NCI-H1105 treated with DMSO at 0.1 percent for 48 hours (cell line): ENCODE measurements at regions not wholly inside any gene's neighbourhood (a gene's known extent, or its start where the extent isn't known, plus 50 kb on each side); places are given as distances from the start of the nearest gene placed in this dataset.
"Not testable (repeated sequence)": the region's sequence is repeated elsewhere in the genome, so short reads cannot be mapped to it uniquely, and the experiment has no call there.

Experiments
- DNase-seq: peaks from one replicate; lab custom pipeline; 2025; lab: John Stamatoyannopoulos, UW

DNA sequence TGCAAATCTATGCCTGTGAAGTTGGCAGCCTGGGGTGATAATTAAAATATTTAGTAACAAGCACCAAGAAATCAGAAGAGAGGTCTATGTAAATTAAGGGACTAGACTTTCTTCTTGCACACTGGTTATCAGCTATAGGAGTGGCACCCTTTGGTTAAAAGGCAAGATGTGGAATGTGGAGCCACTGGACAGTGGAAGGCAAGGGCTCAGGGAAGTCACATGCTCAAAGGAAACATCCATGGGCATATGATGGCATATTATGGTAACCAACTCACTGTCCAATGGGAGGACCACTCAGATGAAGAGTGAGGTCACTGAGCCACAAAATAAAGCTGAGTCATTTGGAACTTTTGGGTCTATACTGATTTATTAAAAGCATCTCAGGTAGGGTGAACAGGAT, 165.6 kb upstream of the PRICKLE2 start:
- no peak for DNase-seq

DNA sequence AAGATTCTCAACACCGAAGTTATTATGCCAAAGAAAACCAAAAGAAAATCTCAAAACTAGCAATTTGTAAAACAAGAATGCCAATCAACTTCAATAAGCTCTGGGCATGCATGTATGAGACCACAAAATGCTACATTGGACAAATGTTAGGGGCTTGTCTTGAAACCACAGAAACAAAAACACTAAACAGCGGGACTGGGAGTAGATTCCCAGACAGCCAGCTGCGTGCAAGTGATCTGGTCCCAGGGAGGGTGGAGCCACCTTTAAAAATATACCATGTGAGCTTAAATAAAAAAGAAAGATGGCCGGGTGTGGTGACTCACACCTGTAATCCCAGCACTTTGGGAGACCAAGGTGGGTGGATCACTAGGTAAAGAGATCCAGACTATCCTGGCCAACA, 163.6 kb upstream of the PRICKLE2 start:
- no peak for DNase-seq

DNA sequence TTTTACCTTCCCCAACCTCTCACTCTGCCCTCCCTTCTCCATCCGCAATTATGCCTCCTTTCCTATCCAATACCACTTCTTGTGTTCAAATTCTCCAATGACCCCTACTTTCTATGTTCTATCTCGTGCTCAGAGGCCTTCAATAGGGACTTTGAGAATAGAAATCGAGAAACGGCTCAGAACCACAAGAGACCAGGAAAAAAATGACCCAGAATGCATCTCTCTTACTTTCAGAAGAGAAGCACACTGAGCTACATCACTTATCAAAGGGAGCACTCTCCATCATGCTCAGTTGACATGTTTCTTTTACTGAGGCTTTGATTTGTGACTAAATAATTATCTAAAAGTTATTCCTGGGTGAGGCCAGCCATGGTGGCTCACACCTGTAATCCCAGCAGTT, 162.4 kb upstream of the PRICKLE2 start:
- DNase-seq: no peak

DNA sequence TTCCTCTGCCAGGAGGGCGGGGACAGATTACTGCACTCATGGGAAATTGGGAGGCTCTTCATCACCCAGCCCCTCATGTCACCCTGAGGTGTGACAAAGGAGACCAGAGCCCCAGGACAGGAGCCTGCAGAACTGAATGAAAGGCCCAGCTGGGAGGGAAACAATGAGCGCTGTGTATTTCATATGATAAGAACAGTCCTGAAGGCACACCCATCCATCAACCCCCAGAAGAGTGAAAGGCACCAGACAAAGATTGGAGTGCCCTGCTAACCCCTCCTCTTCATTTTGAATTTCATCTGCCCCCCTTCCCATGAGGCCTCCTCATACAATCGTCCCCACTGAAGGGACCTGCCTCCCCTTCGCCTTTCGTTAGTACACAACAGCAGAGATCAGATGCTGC, 160.0 kb upstream of the PRICKLE2 start:
- no peak for DNase-seq

DNA sequence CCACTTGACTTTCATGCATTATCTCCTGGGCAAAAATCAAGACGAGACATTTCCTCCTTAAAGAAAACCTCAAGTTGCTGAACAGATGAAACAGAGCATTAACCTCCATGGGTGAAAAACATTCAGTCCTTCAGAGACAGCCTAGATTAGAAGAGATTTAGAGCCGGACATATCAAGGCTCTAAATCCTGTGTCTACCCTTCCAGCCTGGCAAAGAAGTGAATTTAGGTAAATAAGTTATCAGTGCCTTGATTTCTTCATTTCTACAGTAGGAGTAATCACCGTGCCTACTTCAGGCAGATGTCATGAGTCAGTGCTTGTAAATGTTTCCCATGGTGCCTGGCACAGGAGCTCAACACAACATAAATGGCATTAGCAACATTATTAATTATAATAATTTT, 159.3 kb upstream of the PRICKLE2 start:
- DNase-seq: no peak

DNA sequence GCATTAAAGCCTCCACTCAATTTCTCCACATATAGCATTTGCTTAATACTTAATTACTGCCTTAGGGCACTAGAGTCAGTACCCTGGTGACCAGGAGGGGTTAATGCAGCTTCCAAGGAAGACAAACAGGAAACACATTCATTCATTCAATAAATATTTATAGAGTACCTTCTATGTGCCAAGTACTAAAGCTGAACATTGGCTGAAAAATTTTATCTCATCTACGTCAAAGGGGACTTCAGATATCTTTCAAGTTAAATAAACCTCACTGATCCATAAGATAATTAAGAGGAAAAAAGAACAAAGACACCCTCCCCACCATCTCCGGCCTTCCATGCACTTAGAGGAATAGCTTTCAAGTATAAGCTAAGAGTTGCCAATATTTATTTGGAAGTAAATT, 156.9 kb upstream of the PRICKLE2 start:
- no peak for DNase-seq

DNA sequence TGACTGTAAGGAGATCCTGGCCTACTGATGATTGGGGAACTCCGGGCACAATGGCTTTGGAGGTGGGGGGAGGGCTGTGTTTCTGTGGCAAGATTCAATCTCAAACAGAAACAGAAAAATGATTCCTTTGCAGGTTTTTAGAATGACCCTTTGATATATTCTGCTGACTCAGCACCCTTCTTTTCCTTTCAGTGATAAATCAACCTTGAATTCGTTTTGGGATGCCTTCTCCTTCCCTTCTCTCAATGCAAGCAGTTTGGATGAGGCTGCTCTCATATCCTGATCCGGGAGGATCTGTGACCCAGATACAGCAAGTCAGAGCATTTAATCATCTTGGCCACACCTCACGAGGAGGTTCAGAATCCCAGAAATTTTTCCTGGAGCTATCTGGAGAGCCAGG, 156.1 kb upstream of the PRICKLE2 start:
- no peak for DNase-seq

DNA sequence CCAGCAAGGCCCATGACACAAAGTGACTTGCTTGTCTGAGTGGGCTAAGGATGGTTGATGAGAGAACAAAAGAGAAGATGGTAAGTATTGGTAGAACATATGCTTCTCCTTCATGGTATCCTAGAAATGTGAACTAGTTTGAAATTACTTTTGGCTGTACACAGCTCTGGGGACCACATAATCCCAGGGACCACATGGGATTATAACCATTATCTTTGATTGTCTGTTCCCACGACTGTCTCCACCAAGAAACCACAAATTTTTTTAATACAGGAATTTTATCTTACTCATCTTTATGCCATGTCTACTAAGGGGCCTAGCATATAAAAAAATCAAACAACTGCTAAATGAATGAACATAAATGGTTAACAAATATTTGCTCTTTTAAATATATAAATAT, 155.3 kb upstream of the PRICKLE2 start:
- no peak for DNase-seq

DNA sequence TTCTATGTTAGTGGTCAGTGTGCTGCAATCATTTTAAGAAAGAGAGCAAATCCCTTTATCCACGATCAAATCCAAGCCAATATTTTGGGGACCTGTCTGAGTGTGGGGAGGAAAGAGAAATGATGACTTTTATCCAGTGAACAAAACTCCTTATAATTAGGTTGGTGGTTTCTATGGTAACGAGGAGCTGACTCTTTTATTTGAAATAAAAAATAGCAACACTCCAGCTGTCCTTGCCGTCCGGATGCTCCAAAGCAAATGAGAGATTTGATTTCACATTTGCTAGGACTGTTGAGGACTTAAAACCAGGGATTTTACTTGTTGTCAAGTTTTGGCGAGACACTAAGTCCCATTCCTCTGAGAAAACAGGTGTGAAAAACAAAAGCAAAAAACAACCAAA, 154.0 kb upstream of the PRICKLE2 start:
- DNase-seq: no peak

DNA sequence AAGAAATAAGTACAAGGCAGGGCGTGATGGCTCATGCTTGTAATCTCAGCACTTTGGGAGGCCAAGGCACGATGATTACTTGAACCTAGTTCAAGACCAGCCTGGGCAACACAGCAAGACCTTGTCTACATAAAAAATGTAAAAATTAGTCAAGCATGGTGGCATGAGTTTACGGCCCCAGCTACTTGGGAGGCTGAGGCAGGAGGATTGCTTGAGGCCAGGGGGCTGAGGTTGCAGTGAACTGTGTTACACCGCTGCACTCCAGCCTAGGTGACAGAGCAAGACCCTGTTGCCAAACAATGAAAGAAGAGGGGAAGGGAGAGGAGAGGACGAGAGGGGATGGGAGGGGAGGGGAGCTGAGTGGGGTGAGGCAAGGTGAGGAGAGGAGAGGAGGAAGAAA, 152.7 kb upstream of the PRICKLE2 start:
- DNase-seq: no peak

DNA sequence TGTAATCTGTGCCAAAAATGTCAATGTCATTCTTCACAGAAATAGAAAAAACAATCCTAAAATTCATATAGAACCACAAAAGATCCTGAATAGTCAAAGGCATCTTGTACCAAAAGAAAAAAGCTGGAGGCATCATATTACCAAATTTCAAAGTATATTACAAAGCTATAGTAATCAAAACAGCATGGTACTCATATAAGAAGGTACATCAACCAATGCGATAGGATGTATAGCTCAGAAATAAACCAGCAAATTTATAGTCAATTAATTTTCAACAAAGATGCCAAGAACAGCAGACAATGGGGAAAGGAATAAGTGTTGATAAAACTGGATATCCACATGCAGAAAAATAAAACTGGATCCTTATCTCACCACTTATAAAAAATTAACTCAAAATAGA, 150.5 kb upstream of the PRICKLE2 start:
- DNase-seq: no peak

DNA sequence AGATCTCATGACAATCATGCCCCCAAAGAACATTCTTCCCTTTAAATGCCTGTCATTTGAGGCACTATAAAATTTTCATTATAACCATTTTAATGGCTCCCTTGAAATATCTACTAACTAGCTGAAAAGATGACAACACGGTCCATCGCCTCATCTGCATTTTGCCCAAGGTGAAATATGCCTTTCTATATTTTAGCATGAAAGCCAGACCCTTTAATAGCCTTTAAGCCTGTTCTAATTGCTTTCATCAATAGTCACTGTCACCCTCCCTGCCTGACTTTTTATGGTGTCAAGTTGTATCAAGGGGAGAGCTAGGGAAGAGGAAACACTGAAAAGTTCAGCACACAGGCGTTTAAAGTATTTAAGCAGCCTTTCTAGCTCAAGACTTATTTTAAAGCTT, 144.1 kb upstream of the PRICKLE2 start:
- DNase-seq: no peak

DNA sequence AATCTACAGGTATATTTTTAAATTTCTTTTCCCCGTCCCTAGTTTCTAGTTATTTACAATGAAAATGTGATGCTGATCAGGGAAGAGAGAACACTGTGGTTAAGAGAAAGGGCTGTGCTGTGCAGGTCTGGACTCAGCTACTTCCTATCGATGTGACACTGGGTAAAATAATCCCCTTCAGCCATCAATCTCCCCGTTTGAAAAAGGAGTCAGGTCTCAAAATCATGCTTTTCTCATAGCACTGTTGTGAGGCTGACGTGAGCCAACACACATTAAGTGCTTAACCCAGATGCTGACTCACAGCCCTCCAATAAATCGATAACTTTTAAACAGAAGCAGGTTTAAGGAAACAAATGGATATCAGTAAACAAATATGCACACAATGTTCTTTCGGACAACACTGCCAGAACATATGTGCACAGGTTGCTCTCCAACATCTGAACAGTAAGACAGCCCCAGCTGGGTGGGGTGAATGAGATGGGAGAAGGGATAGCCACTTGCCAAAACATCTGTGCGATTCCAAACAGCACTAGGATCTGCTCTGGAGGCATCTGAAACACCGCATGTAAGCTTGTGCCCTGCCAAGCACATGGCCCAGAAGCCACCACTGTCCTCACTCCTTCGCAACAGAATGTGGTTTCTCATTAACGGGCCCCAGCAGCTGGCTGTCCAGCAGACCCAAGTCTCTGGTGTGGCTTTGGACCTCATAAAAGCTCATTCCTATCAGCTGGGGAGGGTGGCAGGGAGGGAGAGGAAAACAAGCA, 143.2 kb upstream of the PRICKLE2 start:
- DNase-seq: no peak

DNA sequence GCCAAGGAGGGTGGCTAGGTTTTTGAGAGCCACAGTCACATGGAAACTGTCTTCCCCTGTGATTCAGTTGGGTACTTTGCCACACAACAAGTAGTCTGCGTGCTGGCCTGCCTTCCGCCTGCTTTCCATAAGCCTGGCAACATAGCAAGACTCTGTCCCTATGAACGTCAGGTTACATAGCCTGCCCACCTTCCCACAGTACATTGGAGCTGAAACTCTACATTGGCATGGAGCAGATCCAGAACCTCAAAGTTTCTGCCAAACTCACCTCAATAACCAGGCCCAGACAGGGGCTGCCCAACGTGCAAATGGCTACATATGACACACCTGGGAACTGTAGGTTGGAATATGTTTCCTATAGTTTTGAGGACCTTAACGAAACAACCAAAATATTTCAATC, 140.6 kb upstream of the PRICKLE2 start:
- no peak for DNase-seq

DNA sequence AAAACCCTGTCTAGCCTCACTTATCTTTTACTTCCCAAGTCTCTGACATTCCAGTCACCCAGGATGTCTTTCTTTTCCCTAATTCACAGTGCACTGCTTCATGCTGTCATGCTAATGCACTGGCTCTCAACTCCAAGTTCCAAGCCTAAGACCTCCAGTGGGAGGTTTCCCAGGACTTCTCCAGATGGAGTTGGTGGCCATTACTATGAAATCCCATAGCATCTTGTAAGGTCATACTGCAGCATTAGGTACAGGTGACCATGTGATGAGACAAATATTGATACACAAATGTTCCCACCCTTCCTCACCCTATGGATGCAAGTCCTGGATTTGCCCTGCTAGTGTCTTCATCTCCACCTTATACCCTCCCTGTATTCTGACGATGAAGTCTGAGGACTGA, 138.6 kb upstream of the PRICKLE2 start:
- DNase-seq: no peak

DNA sequence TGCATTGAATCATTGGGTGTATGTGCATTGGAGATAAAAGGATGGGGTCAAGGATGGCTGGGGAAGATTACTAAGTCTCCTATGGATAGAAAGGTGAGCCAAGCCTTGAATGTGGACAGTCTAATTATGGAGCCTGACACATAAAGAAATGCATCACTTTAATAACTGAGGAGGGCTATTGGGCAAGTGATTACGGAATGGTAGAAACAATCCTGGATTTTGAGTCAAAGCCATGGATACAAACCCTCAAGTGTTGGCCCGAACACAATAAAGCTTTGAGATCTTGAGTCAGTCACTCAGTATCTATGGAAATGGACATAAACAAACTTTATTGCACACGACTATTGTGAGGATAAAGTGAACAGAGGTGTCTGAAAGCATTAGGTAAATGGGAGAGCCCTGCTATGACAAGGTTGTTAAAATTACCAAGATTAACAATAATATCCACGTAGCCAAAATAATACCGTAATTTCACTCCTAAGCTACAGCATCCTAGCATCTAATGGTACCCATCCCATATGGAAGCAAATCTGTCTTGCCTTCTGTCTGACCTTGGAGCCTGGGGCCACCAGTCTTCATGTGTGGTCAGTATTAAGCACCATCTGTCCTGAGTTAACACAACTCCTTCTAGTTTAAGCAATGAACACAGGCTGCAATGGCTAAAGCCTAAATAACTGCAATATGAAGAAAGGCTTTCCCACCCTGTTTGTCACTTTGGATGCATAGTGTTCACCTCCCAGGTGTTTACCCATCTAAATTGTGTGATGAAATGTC, 136.9 kb upstream of the PRICKLE2 start:
- DNase-seq: no peak

DNA sequence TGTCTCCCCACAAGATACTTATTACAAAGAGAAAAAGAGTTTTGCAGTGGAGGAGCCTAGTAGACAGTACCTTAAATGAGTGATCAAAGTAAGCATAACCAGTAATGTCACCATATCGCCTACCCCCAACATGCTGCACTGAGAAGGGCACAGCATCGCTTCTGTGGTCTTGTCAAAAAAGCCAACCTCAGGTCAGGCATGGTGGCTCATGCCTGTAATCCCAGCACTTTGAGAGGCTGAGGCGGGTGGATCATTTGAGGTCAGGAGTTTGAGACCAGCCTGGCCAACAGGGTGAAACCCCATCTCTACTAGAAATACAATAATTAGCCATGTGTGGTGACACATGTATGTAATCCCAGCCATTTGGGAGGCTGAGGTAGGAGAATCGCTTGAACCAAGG, 135.8 kb upstream of the PRICKLE2 start:
- not testable (repeated sequence) for DNase-seq

DNA sequence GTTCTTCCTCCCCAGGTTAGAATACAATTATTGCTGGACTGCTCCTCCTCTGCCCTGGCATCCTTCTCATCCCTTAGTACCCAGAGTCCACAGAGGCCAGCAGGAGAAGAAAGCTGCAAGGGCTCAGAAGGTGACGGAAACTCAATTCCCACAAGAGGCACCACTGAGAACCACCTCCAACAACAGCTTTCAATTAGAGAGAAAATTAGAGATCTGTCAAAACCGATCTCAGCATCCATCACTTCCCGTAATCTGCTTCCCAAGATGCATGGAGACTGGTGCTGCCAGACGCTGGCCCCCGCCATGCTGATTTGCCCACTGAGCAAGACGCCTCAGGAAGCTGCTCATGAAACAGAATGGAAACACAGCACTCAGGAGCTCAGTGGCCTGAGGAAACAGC, 135.0 kb upstream of the PRICKLE2 start:
- DNase-seq: no peak

DNA sequence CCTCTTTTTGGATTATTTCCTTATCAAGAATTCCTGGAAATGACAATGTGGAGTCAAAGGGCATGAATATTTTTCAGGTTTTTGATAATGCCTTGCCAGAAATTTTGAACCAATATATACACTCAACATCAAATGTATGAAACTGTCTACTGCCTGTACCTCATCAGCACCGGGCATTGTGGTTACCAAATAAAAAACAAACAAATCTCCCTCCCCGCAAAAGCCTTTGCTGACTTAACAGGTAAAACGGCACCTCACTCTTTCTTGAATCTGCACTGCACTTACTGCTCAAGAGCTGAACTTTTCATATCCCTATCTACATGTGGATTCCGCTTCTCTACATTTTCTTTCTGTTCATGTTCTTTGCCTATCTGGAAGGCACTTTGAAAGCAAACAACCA, 134.5 kb upstream of the PRICKLE2 start:
- DNase-seq: no peak

DNA sequence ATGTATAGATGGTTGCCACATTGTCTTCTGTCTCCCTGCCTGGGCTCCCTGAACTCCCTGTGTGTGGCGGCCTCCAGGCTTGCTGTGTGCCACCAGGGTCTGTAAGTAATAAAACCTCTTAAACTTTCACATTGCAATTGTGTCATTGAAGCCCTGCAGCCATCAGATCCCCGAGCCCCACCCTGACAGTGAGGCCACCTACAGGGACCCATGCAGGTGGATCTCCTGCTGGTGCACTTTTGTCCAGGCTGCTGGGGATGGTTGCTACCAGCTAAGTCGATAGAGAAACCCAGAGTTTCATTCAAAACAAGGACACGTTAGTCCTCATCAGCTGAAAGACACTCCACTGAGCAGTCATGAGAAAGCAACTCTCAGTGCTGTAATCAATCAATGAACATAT, 133.6 kb upstream of the PRICKLE2 start:
- DNase-seq: no peak

DNA sequence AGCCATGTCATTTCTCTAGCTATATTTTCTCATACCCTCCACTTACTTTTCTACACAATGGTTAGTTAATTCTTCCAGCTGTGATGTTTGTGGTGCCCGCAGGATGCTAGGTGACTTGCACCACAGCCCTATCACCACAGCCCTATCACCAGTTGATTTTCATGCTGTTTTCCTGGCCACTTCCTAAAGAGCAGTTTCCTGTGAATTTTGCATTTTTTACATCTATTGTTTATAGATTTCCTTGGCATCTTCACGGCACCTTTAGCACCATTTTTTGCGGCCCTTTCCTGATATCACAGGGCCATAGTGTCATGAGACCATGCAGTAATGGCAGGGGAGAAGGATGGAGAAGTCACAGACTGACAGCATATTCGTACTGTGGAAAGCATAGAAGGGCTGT, 132.9 kb upstream of the PRICKLE2 start:
- no peak for DNase-seq

DNA sequence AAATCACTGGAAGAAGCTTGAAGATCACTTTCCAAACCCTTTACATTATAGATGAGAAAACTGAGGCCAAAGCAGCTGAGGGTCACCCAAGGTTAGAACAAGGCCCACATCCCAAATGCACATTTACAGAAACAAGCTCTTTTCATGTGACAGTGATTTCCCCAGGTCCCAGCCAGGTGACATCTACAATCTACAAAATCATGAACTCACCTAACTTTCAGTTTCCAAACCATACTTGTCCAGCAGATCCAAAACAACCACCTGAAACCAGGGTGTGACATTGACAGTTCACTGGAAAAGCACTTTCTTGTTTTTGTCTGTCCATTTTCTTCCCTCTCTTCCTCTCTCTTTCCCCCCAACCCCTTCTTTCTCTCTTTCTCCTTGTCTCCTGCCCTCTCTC, 132.2 kb upstream of the PRICKLE2 start:
- DNase-seq: no peak

DNA sequence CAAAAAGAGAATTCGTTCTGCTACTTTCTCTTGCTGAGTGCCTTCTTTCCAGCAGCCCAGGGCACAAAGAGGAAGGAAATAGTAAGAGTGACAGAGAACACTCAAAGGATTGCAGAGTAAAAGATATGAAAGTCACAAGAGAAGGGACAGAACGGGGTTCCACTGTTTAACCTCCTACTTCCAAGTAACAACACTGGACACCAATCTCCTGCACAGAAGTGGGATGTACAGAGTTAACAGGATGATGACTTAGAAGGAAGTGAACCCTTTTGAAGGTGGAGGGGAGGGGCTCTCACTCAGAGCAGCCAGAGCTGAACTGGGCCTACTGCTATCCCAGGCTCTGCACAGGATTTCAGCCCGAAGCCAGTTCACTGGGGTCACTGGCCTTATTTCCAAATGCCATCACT, 130.1 kb upstream of the PRICKLE2 start:
- no peak for DNase-seq

DNA sequence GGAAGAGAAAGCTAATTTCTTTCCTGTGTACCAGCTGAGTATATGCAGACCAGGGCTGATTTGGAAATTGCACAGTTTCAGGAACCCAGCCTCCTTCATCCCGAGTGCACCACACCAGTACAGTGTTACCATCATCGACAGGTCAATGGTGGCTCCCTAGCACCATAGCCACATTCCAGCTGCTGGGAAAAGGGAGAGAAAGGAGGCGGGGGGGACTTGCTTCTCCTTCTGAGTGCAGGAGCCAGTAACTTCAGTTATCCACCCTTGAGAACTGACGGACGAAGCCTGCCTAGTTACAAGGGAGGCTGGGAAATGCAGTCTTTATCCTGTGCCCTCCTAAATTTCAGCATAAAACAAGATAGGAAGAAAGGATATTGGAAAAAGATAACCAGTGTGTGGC, 129.7 kb upstream of the PRICKLE2 start:
- no peak for DNase-seq
